Astrocyte of the cerebellum (primary cell): ENCODE measurements at regions not wholly inside any gene's neighbourhood (a gene's known extent, or its start where the extent isn't known, plus 50 kb on each side); places are given as distances from the start of the nearest gene placed in this dataset.

ENCODE experiments used
- DNase-seq: peaks from one replicate; pipeline ENCODE4 v3.0.0-alpha.2; 2011; ENCODE audit warnings: low read depth
- H3K4me3 ChIP-seq: 2 replicates; pipeline ENCODE4 v1.5.1; 2011; ENCODE audit warnings: mild to moderate bottlenecking, low read depth, low read length, moderate library complexity
- CTCF ChIP-seq: IDR thresholded peaks from 2 replicates; pipeline ENCODE4 v1.5.1; 2012; ENCODE audit warnings: low read length, low read depth, moderate library complexity, mild to moderate bottlenecking; ENCODE audit errors: missing control alignments
- in situ Hi-C: cut with HindIII; loops from 2 replicates; pipeline ENCODE4 v1.10.0; 2017; ENCODE audit warnings: low sequenced_read_pairs

DNA sequence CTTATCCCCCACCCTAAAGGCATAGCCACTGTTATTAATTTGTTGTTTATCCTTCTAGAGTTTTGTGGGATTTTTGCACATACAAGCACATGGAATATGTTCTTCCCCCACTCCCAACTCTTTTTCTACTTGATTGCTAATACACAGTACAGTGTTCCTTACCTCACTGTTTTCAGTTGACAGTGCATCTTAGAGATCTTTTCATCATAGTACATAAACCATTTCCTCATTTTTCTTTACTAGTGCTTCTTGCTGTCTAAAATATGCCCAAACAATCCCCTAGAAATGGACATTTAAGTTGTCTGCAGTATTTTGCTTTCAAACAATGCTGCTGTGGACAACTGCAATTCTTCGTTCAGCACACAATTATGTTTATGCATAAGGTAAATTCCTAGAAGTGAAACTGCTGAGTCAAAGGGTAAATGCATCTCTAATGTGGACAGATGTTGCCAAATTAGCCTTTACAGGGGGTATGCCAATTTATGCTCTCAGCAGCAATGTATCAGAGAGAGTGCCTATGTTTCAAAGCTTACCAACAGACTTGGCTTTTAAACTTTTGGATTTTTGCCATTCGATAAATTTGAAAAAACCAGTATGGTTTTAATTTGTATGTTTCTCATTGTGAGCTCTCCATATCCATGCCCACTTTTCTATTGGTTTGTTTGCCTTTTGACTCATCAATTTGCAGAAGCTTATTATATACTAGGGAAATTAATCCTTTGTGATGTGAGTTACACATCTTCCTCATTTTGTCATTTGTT is 132.6 kb downstream of the MRPS6 start:
- no peak overlapping the region for H3K4me3 ChIP-seq
- in situ Hi-C loops: no loop called here
- DNase-seq: peak; percentile 5
- no peak for TF ChIP-seq CTCF

DNA sequence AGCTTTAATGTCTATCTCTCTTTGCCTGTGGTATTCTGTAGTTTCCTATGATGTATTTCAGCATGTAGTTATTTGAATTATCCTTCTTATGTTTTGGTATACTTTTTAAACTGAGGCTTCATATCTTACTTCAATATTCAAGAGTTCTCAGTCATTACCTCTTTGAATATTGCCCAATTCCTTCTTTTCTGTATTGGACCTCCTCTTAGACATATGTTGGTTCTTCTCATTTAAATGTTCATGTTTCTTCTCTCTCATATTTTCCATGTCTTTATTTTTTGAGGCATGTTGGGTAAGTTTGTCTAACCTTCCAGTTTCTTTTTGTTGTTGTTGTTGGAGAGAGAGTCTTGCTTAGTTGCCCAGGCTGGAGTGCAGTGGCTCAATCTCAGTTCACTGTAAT is 140.6 kb downstream of the MRPS6 start:
- DNase-seq: no peak
- no peak for TF ChIP-seq CTCF
- in situ Hi-C loops: no loop called here
- H3K4me3 ChIP-seq: no peak overlapping the region

GRCh38 chr21:34215501-34215900 is 142.1 kb downstream of the MRPS6 start:
- no peak for DNase-seq
- H3K4me3 ChIP-seq: no peak overlapping the region
- no peak for TF ChIP-seq CTCF
- in situ Hi-C loops: loop anchor here (5.0 kb wide), 2 partner anchors 47 to 63 kb away; no protein-coding TSS in a partner anchor

DNA sequence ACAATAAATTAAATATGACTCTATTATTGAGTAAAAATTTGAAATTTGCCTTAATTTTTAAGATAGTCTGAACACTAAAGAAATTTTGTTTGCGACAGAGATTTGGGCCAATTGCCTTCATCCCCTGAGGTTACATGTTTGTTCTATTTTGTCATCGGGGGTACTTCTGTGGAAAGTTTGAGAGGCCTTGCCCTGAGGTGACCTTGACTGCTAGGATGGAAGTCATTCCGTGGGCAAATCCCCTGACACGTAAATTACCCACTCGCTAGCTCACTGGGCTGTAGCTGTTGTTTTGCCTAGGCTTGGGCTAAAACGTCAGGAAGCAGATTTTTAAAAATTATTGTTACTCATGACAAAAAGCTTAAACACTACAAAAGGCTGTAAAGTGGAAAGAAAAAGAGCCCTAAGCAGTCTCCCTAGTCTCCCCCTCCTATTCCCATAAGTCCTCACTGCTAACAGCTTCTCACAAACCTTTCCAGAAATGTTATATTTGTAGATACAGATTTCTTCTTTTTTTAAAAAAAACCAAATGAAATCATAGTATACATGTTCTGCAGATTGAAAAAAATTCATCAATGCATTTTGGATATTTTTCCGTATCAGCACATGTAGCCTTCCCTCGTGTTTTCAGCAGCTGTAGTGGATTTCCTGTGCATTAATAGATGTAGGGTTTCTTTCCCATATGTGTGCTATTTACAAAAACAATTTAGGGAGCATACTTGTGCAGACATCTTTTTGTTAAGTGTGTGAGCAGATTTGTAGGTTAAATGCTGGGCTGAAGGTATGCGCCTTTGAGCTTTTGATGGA is 142.7 kb downstream of the MRPS6 start:
- H3K4me3 ChIP-seq: no peak overlapping the region
- DNase-seq: no peak
- in situ Hi-C loops: loop anchor here (5.0 kb wide), 2 partner anchors 46 to 64 kb away; no protein-coding TSS in a partner anchor
- no peak for TF ChIP-seq CTCF

- in situ Hi-C loops: loop anchor here (5.0 kb wide), 2 partner anchors 46 to 64 kb away; no protein-coding TSS in a partner anchor
- DNase-seq: no peak
- TF ChIP-seq CTCF: no peak
- no peak overlapping the region for H3K4me3 ChIP-seq
Observed at GRCh38 chr21:34216718-34217032, 143.3 kb downstream of the MRPS6 start.

DNA sequence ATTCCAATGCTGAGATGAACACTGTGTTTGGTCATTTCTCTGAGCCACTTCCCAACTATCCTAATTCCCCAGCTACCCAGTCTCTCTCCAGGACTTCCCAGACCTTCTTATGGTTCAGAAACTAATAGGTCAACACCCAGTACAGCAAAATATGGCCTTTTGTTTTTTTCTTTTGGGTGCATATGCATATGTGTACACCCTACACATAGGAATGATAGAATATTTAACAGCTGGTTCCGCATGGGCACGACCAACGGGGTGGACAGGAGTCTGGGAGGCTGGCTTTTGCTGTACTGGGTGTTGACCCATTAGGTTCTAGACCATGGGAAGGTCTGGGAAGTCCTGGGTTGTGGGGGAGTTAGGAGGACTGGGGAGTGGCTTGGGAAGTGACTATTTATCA is 143.9 kb downstream of the MRPS6 start:
- no peak for DNase-seq
- TF ChIP-seq CTCF: no peak
- in situ Hi-C loops: loop anchor here (5.0 kb wide), 2 partner anchors 45 to 65 kb away; no protein-coding TSS in a partner anchor
- no peak overlapping the region for H3K4me3 ChIP-seq
